Activated T-cell treated with anti-CD3 and anti-CD28 coated beads for 1 hour (primary cell): ENCODE measurements at regions not wholly inside any gene's neighbourhood (a gene's known extent, or its start where the extent isn't known, plus 50 kb on each side); places are given as distances from the start of the nearest gene placed in this dataset.
"Not testable (repeated sequence)": the region's sequence is repeated elsewhere in the genome, so short reads cannot be mapped to it uniquely, and the experiment has no call there.

Experiments
- DNase-seq: peaks from one replicate; pipeline ENCODE4 v3.0.0-alpha.2; 2020; ENCODE audit warnings: low read depth

DNA sequence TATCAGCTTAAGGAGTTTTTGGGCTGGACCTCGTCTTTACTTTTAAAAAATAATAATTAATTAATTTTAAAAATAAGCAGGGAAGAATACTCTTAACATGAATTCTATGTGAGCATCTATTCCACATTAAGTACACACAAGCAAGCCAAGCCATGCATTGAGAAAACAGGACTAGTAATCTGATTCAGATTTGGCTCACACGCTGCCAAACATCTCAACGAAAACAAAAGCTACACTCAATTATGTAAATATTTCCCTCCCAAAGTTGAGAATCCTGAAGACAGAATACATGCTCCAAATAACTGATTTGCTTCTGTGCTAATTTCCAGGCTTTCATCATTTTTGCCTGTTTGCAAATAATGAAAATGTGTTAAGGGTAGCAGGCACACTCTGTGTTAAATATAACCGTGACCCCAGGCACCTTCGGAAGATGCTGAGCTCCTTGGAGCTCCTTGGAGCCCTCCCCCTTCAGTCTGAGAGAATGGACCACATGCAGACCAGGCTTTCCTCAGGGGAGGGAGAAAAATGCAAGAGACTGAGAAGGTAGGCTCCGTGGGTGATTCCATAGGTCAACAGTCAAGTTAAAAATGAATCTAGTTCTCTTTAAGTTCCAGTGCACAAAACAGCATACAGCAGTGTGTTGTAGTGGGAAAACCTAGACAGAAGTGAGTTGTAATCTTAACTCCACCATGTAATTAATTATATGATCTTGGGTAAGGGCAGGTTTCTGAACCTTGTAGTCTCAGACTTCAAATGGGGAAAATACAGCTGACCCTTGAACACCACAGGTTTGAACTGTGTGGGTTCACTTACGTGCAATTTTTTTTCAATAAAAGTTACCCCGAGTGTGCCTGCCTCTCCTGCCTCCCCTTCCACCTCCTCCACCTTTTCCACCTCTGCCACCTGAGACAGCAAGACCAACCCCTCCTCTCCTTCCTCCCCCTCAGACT lies 161.3 kb upstream of the RREB1 start:
- no peak for DNase-seq

DNA sequence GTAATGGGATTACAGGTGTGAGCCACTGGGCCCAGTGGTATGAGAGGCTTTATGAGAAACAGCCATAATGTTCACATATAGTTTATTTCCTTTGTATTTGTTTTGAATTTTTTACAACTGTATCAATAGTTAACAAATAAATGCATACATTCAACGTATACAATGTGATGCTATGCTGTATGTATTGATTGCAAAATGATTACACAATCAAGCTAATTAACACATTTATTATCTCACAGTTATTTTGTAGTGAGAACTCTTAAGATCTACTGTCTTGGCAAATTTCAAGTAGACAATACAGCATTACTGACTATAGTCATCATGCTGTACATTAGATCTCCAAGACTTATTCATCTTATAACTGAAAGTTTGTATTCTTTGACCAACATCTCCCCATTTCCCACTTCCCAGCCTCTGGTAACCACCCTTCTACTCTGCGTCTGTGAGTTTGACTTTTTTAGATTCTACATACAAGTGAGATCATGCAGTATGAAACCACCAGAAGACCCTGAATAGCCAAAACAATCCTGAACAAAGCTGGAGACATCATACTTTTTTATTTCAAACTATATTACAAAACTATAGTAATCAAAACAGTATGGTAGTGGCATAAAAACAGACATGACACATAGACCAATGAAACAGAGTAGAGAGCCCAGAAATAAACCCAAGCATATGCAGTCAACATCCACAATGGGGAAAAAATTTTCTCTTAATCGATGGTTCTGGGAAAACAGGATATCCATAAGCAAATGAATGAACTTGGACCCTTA lies 157.2 kb upstream of the RREB1 start:
- no peak for DNase-seq

DNA sequence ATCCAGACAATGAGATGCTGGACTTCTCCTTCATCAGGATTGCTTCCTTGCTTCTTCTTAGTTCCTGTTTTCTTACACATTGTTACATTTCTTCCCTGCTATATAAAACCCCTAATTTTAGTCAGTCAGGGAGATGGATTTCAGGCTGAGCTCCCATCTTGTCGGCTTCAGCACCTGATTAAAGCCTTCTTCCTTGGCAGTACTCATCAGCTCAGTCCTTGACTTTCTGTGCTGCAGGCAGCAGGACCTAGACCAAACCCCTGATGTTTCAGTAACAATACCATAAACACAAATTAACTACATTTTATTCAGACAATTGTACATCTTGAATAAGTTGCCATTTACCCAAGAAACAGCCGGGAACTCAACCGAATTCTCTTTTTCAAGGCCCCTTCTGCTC lies 156.4 kb upstream of the RREB1 start:
- no peak for DNase-seq

DNA sequence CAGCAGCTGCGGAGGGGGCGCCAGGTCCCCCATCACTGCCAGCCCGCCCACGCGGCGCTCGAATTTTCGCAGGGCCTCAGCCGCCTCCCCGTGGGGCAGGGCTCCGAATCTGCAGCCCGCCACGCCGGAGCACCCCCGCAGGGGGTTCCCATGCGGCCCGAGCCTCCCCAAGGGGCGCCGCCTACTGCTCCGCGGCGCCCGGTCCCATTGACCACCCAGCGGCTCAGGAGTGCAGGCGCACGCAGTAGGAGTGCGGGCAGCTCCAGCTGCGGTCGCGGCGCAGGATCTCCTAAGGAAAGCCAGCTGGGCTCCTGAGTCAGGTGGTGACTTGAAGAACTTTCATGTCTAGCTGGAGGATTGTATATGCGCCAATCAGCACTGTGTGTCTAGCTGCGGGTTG lies 155.3 kb upstream of the RREB1 start:
- DNase-seq, result no peak

DNA sequence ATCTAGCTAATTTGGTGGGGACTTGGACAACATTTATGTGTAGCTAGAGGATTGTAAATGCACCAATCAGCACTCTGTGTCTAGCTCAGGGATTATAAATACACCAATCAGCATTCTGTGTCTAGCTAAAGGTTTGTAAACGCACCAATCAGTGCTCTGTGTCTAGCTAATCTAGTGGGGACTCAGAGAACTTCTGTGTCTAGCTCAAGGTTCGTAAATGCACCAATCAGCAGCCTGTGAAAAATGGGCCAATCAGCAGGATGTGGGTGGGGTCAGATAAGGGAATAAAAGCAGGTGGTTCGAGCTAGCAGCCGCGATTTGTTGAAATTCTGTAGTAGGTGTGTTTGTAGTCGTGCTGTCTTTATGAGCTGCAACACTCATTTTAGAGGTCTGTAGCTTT lies 154.8 kb upstream of the RREB1 start:
- not testable (repeated sequence) for DNase-seq

DNA sequence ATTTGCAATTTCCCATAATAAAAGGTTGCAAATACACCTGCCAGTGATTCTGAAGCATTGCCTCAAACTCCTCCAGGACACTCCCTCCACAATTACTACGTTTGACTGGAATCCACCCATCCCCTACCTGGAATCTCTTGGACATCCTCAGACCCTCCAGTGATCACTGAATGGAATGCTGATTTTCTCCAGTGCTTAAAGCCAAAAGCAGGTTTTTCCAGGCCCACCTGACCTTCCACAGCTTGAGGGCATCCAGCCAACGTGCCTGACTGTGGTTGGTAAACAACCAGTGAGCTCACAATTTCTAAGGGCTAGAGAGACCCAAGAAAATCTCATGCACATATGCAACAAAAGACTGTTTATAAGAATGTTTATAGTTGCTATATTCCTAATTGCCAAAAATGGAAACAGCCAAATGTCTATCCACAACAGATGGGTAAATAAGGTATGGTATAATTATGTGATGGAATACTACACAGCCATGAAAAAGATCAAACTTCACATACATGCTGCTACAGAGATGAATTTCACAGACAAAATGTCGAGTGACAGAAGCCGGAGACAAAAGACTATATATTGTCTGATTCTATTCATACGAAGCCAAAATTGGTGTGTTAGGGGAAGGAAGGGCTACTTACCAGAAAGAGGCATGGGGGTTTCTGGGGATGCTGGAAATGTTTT lies 147.1 kb upstream of the RREB1 start:
- DNase-seq, result no peak

DNA sequence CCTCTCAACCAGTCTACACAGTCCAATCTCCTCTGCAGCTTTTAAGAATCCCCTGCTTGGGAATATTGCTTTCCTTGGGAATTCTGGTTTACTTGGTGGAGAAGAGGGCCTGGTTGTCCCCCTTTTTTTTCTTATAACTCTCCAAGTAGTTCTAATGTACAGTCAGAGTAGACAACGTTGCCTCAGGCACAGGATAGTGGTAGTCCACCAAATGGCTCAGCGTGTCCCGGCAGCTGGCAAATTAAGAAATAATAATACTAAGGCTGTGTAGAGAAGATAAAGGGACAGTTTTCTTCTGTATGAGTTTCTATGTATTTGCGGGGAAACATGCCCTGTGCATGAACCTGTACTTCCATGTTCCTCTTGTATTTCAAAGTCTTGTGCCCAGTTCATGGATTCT lies 145.7 kb upstream of the RREB1 start:
- DNase-seq, result no peak

DNA sequence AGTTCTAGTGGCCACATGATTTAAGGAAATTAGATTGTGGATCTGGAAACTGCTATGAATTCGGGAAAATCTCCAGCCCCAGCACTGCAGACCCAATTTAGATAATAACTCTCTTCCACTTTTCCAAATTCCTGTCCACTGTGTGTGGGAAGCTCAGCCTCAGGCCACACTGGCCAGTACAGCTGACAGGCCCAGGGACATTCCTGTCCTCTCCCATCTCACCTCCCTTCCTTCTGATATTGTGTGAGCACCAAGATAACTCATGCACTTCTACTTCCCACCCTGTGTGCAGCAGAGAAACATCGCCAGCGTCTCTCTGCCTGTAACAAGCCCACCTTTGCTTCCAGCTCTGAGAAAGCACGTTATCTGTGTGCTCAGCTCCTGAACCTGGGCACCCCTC lies 145.1 kb upstream of the RREB1 start:
- no peak for DNase-seq

DNA sequence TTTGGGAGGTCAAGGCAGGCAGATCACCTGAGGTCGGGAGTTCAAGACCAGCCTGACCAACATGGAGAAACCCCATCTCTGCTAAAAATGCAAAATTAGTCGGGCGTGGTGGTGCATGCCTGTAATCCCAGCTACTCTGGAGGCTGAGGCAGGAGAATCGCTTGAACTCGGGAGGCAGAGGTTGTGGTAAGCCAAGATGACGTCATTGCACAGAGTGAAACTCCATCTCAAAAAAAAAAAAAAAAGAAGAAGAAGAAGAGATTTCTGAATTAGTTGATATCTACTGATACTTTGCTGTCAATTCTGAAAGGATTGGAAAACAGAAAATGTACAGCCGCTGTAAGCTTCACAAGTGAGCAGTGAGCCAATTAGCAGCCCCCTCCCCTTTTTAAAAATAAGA lies 144.4 kb upstream of the RREB1 start:
- DNase-seq, result not testable (repeated sequence)

DNA sequence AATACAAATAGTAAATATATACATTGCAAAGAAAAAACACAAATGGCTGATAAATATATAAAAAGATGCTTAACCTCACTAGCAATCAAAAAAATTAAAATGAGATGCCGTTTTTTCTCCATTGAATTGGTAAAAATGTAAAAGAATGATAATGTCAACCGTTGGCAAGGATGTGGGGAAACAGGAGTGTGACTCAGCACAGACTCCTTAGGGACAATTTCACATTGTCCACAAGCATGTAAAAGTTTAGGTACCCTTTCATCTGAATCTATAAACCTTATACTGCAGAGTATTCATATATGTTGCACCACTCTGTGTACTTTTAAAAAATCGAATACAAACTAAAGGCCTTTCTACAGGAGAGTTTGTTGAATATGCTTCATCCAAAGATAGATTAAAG lies 143.1 kb upstream of the RREB1 start:
- DNase-seq, result no peak

DNA sequence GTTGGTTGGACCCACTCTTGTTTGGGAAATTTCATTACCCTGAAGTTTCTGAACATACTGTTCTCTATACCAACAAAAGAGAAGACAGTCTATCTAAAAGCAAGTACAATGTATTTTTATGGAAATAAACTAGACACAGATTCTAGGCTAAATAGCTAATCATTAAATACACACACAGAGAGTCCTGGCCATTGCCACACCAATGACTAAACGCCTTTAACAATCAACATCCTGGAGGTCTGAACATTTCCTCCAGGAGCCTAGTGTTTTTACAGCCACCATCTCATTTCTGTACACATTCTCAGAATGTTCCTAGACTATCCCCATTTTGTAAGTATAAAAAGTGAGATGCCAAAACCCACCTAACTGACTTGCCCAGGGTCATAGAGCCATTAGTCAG lies 141.6 kb upstream of the RREB1 start:
- DNase-seq, result no peak

DNA sequence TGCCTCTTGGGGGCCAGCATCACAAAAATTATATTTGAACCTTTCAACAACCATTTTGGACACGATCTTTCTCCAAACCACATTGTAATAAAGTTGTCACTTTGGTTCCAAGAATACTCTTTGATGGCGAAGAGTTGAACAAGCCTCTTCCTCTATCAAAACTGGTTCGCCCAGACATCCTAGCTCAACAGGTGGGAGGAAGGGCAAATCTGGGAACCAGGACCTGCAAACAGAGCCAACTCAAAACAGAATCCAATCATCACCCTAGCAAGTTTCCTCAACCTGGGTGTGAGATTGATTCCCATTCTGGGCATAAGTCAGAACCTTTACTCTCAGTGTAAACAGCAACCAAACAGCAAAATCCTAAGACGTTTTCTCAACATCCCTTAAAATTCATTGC lies 141.2 kb upstream of the RREB1 start:
- DNase-seq, result no peak

DNA sequence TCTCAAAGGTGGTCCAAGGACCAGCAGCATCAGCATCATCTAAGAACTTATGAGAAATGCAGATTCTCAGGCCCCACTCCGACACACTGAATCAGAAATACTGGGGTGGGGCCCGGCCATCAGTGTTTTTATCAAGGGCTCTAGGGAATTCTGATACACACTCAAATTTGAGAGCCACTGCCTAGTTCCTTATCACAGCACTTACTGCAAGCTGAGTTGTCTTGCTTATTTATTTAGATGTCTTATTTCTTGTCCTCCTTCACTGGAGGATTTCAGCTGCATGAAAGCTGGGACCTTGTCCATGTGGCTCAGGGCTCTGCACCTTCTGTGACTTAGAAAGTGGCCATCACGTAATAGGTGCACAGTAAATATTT lies 139.4 kb upstream of the RREB1 start:
- DNase-seq, result no peak

DNA sequence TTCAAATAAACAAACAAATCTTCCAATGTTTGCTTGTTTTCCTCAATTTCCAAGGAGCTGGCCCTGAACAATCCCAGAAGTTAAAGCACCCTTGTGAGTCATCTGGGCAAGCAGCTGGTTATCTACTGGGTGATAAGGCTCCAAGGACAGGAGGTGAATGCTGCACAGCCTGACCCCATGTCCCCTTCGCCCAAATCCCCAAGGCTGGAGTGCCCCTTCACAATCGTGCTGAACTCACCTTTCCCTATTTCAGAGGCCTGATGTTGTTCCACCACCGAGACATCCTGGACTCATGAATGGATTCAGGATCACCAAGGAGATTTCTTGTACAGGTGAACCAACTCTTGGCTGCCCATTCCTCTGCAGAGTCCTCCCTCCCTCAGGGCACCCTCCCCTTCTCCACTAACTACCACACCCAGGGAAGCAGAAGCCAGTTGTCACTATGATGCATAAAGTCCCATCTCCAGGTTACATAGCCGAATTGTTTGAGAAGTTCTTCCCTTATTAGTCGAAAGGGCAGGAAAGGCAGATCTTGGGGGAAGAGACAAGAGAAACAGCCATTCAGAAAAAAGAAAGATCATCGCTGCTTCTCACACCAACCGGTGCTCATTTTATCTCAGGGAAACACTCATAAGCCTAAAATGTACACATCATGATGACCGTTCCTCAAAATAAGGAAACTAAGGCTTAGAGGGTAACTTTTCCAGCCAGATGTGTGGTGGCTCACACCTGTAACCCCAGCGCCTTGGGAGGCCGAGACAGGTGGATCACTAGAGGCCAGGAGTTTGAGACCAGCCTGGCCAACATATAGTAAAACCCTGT lies 138.8 kb upstream of the RREB1 start:
- DNase-seq, result no peak

DNA sequence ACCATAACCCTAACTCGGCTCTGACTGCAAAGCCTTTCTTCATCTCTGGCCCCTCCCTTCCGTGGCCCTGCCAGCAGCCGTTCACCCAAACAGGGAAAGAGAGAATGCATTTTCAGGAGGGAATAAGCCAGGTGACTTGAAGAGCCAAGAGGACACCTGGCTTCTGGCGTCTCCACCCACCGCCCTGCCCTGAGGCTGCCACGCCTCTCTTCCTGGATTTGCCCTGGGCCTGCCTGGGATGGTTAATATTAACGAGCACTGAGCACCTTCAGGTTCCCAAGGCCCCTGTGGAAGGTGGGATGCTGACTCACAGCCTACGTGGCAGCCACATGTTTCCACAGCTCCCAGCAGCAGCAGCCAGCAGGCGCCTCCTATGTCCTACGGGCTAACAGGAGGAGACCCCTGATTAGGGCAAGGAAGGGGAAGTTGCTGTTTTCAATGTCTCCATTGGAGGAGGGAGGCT lies 138.0 kb upstream of the RREB1 start:
- no peak for DNase-seq

DNA sequence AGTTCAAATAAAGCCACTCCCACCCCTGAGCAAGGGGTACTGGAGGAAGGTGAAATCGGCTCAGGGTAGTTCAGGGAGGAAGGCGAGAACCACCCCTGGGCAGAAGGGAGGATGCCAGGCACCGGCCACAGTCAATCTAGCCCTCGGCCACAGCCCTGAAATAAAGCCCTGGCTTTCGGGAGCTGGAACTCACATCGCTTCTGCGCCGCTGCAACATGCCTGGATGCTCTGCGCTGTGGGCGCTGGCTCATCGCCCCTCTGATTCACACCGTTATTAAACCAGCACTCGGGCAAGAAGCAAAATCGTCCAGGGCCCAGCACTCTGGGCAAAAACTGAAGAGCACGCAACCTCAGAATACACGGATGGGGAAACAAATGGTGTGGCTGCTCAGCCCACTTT lies 136.9 kb upstream of the RREB1 start:
- DNase-seq, result no peak

DNA sequence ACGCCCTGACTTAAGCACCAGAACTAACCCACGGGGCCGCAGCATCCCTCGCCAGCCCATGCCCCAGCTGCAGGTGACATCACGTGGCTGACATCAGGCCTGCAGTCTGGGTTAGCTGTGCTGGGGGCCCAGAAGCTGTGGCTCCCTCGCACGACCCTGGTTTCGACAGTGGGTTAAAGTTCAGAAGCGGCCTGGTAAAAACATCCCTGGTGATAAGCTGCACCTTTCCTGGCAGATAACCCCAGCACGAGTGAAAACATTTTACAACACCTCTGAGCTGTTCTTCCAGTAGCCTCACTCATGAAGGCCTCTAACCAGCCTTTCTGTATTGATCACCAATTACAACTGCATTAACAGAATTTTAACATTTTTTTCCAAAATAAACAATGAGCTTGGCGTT lies 136.4 kb upstream of the RREB1 start:
- no peak for DNase-seq

DNA sequence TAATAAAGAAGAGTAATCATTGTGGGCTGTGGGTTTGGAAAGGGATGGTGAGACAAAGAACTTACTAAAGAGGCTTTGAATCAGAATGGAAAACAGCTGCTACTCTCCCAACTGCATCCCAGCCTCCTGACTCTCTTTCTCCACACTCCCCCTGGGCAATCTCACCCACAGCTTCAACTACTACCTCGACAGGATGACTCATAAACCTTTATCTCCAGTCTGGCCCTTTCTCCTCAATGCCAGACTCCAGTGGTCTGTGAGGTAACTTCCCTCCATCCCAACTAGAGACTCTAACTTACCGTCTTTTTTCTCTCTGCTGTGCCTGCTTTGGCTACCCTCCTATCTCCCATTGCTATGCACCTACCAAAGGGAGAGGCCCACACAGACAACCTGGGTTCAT lies 135.3 kb upstream of the RREB1 start:
- no peak for DNase-seq

DNA sequence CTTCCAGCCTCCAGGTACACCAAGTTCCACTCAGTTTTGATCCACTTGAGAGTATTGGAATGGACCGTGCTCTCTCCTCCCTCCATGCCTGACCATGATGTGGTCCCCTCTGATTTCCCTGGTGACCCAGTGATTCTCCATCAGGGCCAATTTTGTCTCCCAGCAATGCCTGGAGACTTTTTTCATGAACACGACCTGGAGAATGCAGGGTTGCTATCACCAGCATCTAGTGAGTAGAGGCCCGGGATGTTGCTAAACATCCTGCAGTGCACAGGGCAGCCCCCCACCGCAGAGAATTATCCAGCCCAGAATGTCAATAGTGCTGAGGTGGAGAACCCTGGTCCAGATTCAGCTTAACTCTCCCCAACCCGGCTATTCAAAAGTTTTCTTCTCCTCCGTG lies 134.0 kb upstream of the RREB1 start:
- DNase-seq, result no peak

DNA sequence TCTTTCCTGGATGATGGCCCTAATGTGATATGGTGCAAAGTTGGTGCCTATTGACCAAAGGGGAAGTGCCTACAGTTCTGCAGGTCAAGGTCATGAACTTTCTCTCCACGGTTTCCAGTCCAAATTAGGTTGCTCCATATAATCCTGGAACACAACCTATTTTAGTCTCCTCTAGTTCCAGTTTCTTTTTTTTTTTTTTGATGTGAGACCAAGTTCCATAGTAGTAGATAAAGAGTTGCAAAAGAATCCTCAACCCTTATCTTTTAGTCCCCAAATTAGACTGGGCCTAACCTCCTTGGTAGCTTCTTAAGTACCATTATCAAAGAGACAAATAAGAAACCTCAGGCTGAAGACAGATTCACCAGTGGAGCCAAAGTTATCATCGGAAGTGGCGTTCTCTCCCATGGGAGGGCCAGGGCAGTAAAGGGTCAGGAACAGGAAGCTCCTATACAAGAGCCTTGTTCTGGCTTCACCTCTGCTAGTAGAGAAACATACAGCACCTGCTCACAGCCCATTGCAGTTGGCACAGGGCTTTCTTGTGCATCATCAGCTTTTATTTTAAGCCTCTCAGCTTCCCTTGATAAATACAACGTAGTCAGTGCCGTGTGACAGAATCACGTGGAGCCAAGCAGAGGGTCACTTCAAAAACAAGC lies 132.2 kb upstream of the RREB1 start:
- DNase-seq, result no peak

DNA sequence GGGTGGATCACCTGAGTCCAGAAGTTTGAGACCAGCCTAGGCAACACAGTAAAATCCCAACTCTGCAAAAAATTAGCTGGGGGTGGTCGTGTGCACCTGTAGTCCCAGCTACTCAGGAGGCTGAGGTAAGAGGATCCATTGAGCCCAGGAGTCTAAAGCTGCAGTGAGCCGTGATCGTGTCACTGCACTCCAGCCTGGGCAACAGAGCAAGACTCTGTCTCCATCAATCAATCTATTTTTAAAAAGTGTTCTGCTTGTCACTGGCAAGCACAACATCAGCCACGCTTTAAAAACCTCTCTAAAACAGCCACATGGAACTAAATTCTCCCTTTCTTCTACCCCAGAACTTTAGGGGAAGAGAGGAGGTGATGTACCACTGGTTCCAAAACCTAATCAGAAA lies 131.6 kb upstream of the RREB1 start:
- no peak for DNase-seq
